ENCODE measurements at regions not wholly inside any gene's neighbourhood (a gene's known extent, or its start where the extent isn't known, plus 50 kb on each side); places are given as distances from the start of the nearest gene placed in this dataset.

GRCh38 chr16:5364186-5364585 is 266.6 kb upstream of the EEF2KMT start:
- no peak overlapping the region for H3K4me3 Mint-ChIP-seq
- H3K27me3 Mint-ChIP-seq, result no peaks in the 10 kb centered on the region
- H3K4me1 Mint-ChIP-seq (ENCODE audit: low read depth), result no peaks in the 10 kb centered on the region
- no peaks in the 10 kb centered on the region for H3K9me3 Mint-ChIP-seq (ENCODE audit: low read depth)
- H3K36me3 Mint-ChIP-seq, result no peaks in the 10 kb centered on the region
- H3K27ac Mint-ChIP-seq, result no peak overlapping the region

- H3K4me1 Mint-ChIP-seq (ENCODE audit: low read depth), result no peaks in the 10 kb centered on the region
- H3K9me3 Mint-ChIP-seq (ENCODE audit: low read depth), result no peaks in the 10 kb centered on the region
- no peak overlapping the region for H3K27ac Mint-ChIP-seq
Observed at GRCh38 chr16:5361322-5361721, 263.7 kb upstream of the EEF2KMT start.

GRCh38 chr16:5354645-5355044 is 257.1 kb upstream of the EEF2KMT start:
- Mint-ChIP-seq H3K4me3 (no peak overlapping the region), H3K9me3 (ENCODE audit: low read depth) (no peaks in the 10 kb centered on the region), H3K27me3 (peaks cover 5% of the 10 kb centered on the region), H3K4me1 (ENCODE audit: low read depth) (no peaks in the 10 kb centered on the region), H3K36me3 (no peaks in the 10 kb centered on the region), H3K27ac (no peak overlapping the region)

More at GRCh38 chr16:5361322-5361721, 263.7 kb upstream of the EEF2KMT start:
- Mint-ChIP-seq H3K36me3 (no peaks in the 10 kb centered on the region), H3K27me3 (no peaks in the 10 kb centered on the region), H3K4me3 (no peak overlapping the region)

- no peaks in the 10 kb centered on the region for H3K36me3 Mint-ChIP-seq
- no peak overlapping the region for H3K4me3 Mint-ChIP-seq
- no peaks in the 10 kb centered on the region for H3K9me3 Mint-ChIP-seq (ENCODE audit: low read depth)
- H3K4me1 Mint-ChIP-seq (ENCODE audit: low read depth), result no peaks in the 10 kb centered on the region
- no peak overlapping the region for H3K27ac Mint-ChIP-seq
- H3K27me3 Mint-ChIP-seq, result peaks cover 12% of the 10 kb centered on the region
Observed at GRCh38 chr16:5349670-5350517, 252.3 kb upstream of the EEF2KMT start.

- Mint-ChIP-seq H3K4me1 (ENCODE audit: low read depth) (no peaks in the 10 kb centered on the region), H3K27ac (no peak overlapping the region), H3K4me3 (no peak overlapping the region), H3K36me3 (no peaks in the 10 kb centered on the region), H3K9me3 (ENCODE audit: low read depth) (no peaks in the 10 kb centered on the region), H3K27me3 (peaks cover 12% of the 10 kb centered on the region)
Observed at GRCh38 chr16:5349101-5349500, 251.5 kb upstream of the EEF2KMT start.

GRCh38 chr16:5347561-5347960 is 250.0 kb upstream of the EEF2KMT start:
- H3K36me3 Mint-ChIP-seq, result no peaks in the 10 kb centered on the region
- no peaks in the 10 kb centered on the region for H3K4me1 Mint-ChIP-seq (ENCODE audit: low read depth)
- peaks cover 15% of the 10 kb centered on the region for H3K27me3 Mint-ChIP-seq
- H3K4me3 Mint-ChIP-seq, result no peak overlapping the region
- H3K9me3 Mint-ChIP-seq (ENCODE audit: low read depth), result peaks cover 3% of the 10 kb centered on the region
- H3K27ac Mint-ChIP-seq, result no peak overlapping the region

GRCh38 chr16:5336941-5337340 is 239.3 kb upstream of the EEF2KMT start:
- Mint-ChIP-seq H3K4me3 (no peak overlapping the region), H3K36me3 (no peaks in the 10 kb centered on the region), H3K4me1 (ENCODE audit: low read depth) (no peaks in the 10 kb centered on the region), H3K27me3 (peaks cover 12% of the 10 kb centered on the region), H3K9me3 (ENCODE audit: low read depth) (peaks cover 5% of the 10 kb centered on the region), H3K27ac (no peak overlapping the region)

GRCh38 chr16:5333991-5334390 is 236.4 kb upstream of the EEF2KMT start:
- Mint-ChIP-seq H3K36me3 (no peaks in the 10 kb centered on the region), H3K27ac (no peak overlapping the region), H3K27me3 (peaks cover 3% of the 10 kb centered on the region), H3K4me1 (ENCODE audit: low read depth) (no peaks in the 10 kb centered on the region), H3K4me3 (no peak overlapping the region), H3K9me3 (ENCODE audit: low read depth) (peaks cover 13% of the 10 kb centered on the region)

- Mint-ChIP-seq H3K4me1 (ENCODE audit: low read depth) (no peaks in the 10 kb centered on the region), H3K27me3 (peaks cover 2% of the 10 kb centered on the region), H3K4me3 (no peak overlapping the region)
Observed at GRCh38 chr16:5333126-5333525, 235.5 kb upstream of the EEF2KMT start.

GRCh38 chr16:5330058-5330457 is 232.5 kb upstream of the EEF2KMT start:
- no peak overlapping the region for H3K4me3 Mint-ChIP-seq
- H3K27me3 Mint-ChIP-seq, result peaks cover 5% of the 10 kb centered on the region
- H3K27ac Mint-ChIP-seq, result no peak overlapping the region
- H3K36me3 Mint-ChIP-seq, result no peaks in the 10 kb centered on the region
- H3K9me3 Mint-ChIP-seq (ENCODE audit: low read depth), result peaks cover 13% of the 10 kb centered on the region
- no peaks in the 10 kb centered on the region for H3K4me1 Mint-ChIP-seq (ENCODE audit: low read depth)

More at GRCh38 chr16:5333126-5333525, 235.5 kb upstream of the EEF2KMT start:
- Mint-ChIP-seq H3K36me3 (no peaks in the 10 kb centered on the region), H3K9me3 (ENCODE audit: low read depth) (peaks cover 13% of the 10 kb centered on the region), H3K27ac (no peak overlapping the region)

- no peak overlapping the region for H3K4me3 Mint-ChIP-seq
- H3K9me3 Mint-ChIP-seq (ENCODE audit: low read depth), result peaks cover 13% of the 10 kb centered on the region
- H3K27ac Mint-ChIP-seq, result no peak overlapping the region
- H3K4me1 Mint-ChIP-seq (ENCODE audit: low read depth), result no peaks in the 10 kb centered on the region
- H3K36me3 Mint-ChIP-seq, result no peaks in the 10 kb centered on the region
- H3K27me3 Mint-ChIP-seq, result peaks cover 6% of the 10 kb centered on the region
Observed at GRCh38 chr16:5328546-5328945, 231.0 kb upstream of the EEF2KMT start.

GRCh38 chr16:5326395-5326794 is 228.8 kb upstream of the EEF2KMT start:
- H3K27ac Mint-ChIP-seq, result no peak overlapping the region
- H3K4me1 Mint-ChIP-seq (ENCODE audit: low read depth), result no peaks in the 10 kb centered on the region
- H3K36me3 Mint-ChIP-seq, result no peaks in the 10 kb centered on the region
- H3K4me3 Mint-ChIP-seq, result no peak overlapping the region
- peaks cover 7% of the 10 kb centered on the region for H3K9me3 Mint-ChIP-seq (ENCODE audit: low read depth)
- peaks cover 10% of the 10 kb centered on the region for H3K27me3 Mint-ChIP-seq

GRCh38 chr16:5325932-5326331 is 228.3 kb upstream of the EEF2KMT start:
- peaks cover 11% of the 10 kb centered on the region for H3K27me3 Mint-ChIP-seq

GRCh38 chr16:5323284-5324141 is 225.9 kb upstream of the EEF2KMT start:
- Mint-ChIP-seq H3K27me3 (peaks cover 12% of the 10 kb centered on the region), H3K36me3 (no peaks in the 10 kb centered on the region), H3K4me3 (no peak overlapping the region), H3K9me3 (ENCODE audit: low read depth) (no peaks in the 10 kb centered on the region), H3K4me1 (ENCODE audit: low read depth) (no peaks in the 10 kb centered on the region), H3K27ac (no peak overlapping the region)

More at GRCh38 chr16:5325932-5326331, 228.3 kb upstream of the EEF2KMT start:
- no peaks in the 10 kb centered on the region for H3K4me1 Mint-ChIP-seq (ENCODE audit: low read depth)
- H3K27ac Mint-ChIP-seq, result no peak overlapping the region
- peaks cover 3% of the 10 kb centered on the region for H3K9me3 Mint-ChIP-seq (ENCODE audit: low read depth)
- H3K36me3 Mint-ChIP-seq, result no peaks in the 10 kb centered on the region
- H3K4me3 Mint-ChIP-seq, result no peak overlapping the region

- no peak overlapping the region for H3K4me3 Mint-ChIP-seq
- H3K27ac Mint-ChIP-seq, result no peak overlapping the region
- H3K9me3 Mint-ChIP-seq (ENCODE audit: low read depth), result no peaks in the 10 kb centered on the region
- H3K4me1 Mint-ChIP-seq (ENCODE audit: low read depth), result no peaks in the 10 kb centered on the region
- H3K36me3 Mint-ChIP-seq, result no peaks in the 10 kb centered on the region
- peaks cover 11% of the 10 kb centered on the region for H3K27me3 Mint-ChIP-seq
Observed at GRCh38 chr16:5321930-5322329, 224.3 kb upstream of the EEF2KMT start.
